Immature natural killer cell (primary cell): ENCODE measurements at regions not wholly inside any gene's neighbourhood (a gene's known extent, or its start where the extent isn't known, plus 50 kb on each side); places are given as distances from the start of the nearest gene placed in this dataset.

ENCODE experiments used
- DNase-seq, 3 donors: peaks; one replicate each; pipeline ENCODE4 v3.0.0; 2022; ENCODE audit warnings: mixed read lengths in 1 of 3
- H3K27ac Mint-ChIP-seq, 6 donors: one replicate each; pipeline ENCODE4 v1.8.0; 2020; ENCODE audit warnings: mixed read lengths in 6 of 6, mild to moderate bottlenecking in 5 of 6, inconsistent platforms in 4 of 6, moderate library complexity in 3 of 6
- H3K27me3 Mint-ChIP-seq, 3 donors: one replicate each; pipeline ENCODE4 v1.8.0; 2020 to 2021; ENCODE audit warnings: low read depth in 3 of 3, mild to moderate bottlenecking in 3 of 3, mixed read lengths in 3 of 3, moderate library complexity in 3 of 3, inconsistent platforms in 1 of 3
- H3K36me3 Mint-ChIP-seq, 3 donors: one replicate each; pipeline ENCODE4 v1.8.0; 2020; ENCODE audit warnings: mixed read lengths in 3 of 3, inconsistent platforms in 2 of 3, mild to moderate bottlenecking in 2 of 3
- H3K4me1 Mint-ChIP-seq, 2 donors: one replicate each; pipeline ENCODE4 v1.8.0; 2020; ENCODE audit warnings: inconsistent platforms in 2 of 2, mild to moderate bottlenecking in 2 of 2, mixed read lengths in 2 of 2, moderate library complexity in 1 of 2
- H3K4me3 Mint-ChIP-seq, 5 donors: one replicate each; pipeline ENCODE4 v1.8.0; 2020; ENCODE audit warnings: mild to moderate bottlenecking in 5 of 5, mixed read lengths in 5 of 5, inconsistent platforms in 3 of 5, moderate library complexity in 3 of 5
- H3K9me3 Mint-ChIP-seq, 6 donors: one replicate each; pipeline ENCODE4 v1.8.0; 2020; ENCODE audit warnings: mild to moderate bottlenecking in 6 of 6, mixed read lengths in 6 of 6, inconsistent platforms in 4 of 6, moderate library complexity in 3 of 6

GRCh38 chr3:31161889-31162288 lies 267.4 kb upstream of the GADL1 start:
- DNase-seq, result no peak
- Mint-ChIP-seq H3K4me1 (peaks cover 5 to 7% of the 10 kb centered on the region in 2 donors), H3K27me3 (peaks cover 0 to 5% (median 0%) of the 10 kb centered on the region in 3 donors), H3K9me3 (no peaks in the 10 kb centered on the region), H3K4me3 (no peak overlapping the region), H3K27ac (no peak overlapping the region), H3K36me3 (no peaks in the 10 kb centered on the region)

- peaks cover 0 to 5% (median 0%) of the 10 kb centered on the region in 3 donors for H3K27me3 Mint-ChIP-seq
- H3K4me3 Mint-ChIP-seq, result no peak overlapping the region
- no peaks in the 10 kb centered on the region for H3K36me3 Mint-ChIP-seq
- H3K27ac Mint-ChIP-seq, result no peak overlapping the region
- no peak for DNase-seq
- H3K9me3 Mint-ChIP-seq, result no peaks in the 10 kb centered on the region
- H3K4me1 Mint-ChIP-seq, result no peaks in the 10 kb centered on the region
These were observed 269.9 kb upstream of the GADL1 start for GRCh38 chr3:31164381-31164780.

GRCh38 chr3:31165399-31165860 lies 271.0 kb upstream of the GADL1 start:
- no peak for DNase-seq
- Mint-ChIP-seq H3K4me3 (no peak overlapping the region), H3K4me1 (peaks cover 0 to 2% of the 10 kb centered on the region in 2 donors), H3K27me3 (peaks cover 0 to 2% (median 0%) of the 10 kb centered on the region in 3 donors), H3K27ac (no peak overlapping the region), H3K9me3 (no peaks in the 10 kb centered on the region), H3K36me3 (no peaks in the 10 kb centered on the region)

- DNase-seq, result no peak
- H3K4me3 Mint-ChIP-seq, result no peak overlapping the region
- no peaks in the 10 kb centered on the region for H3K27me3 Mint-ChIP-seq
- H3K36me3 Mint-ChIP-seq, result no peaks in the 10 kb centered on the region
- H3K9me3 Mint-ChIP-seq, result no peaks in the 10 kb centered on the region
- peaks cover 4 to 12% of the 10 kb centered on the region in 2 donors for H3K4me1 Mint-ChIP-seq
- no peak overlapping the region for H3K27ac Mint-ChIP-seq
These were observed 271.9 kb upstream of the GADL1 start for GRCh38 chr3:31166249-31166885.

GRCh38 chr3:31167666-31168065 lies 273.2 kb upstream of the GADL1 start:
- H3K27me3 Mint-ChIP-seq, result no peaks in the 10 kb centered on the region

GRCh38 chr3:31170932-31171670 lies 276.6 kb upstream of the GADL1 start:
- H3K36me3 Mint-ChIP-seq, result peaks cover 0 to 3% (median 0%) of the 10 kb centered on the region in 3 donors
- H3K4me3 Mint-ChIP-seq, result no peak overlapping the region
- H3K27me3 Mint-ChIP-seq, result no peaks in the 10 kb centered on the region

More at GRCh38 chr3:31167666-31168065, 273.2 kb upstream of the GADL1 start:
- Mint-ChIP-seq H3K4me1 (peaks cover 4 to 17% of the 10 kb centered on the region in 2 donors), H3K36me3 (no peaks in the 10 kb centered on the region), H3K4me3 (no peak overlapping the region), H3K9me3 (no peaks in the 10 kb centered on the region), H3K27ac (no peak overlapping the region)
- DNase-seq, result no peak

GRCh38 chr3:31172336-31172735 lies 277.9 kb upstream of the GADL1 start:
- Mint-ChIP-seq H3K27ac (no peak overlapping the region), H3K4me3 (no peak overlapping the region), H3K27me3 (peaks cover 0 to 2% (median 0%) of the 10 kb centered on the region in 3 donors), H3K4me1 (peaks cover 4 to 22% of the 10 kb centered on the region in 2 donors), H3K36me3 (peaks cover 0 to 3% (median 0%) of the 10 kb centered on the region in 3 donors), H3K9me3 (no peaks in the 10 kb centered on the region)
- DNase-seq, result no peak

More at GRCh38 chr3:31170932-31171670, 276.6 kb upstream of the GADL1 start:
- Mint-ChIP-seq H3K9me3 (no peaks in the 10 kb centered on the region), H3K27ac (no peak overlapping the region), H3K4me1 (peaks cover 4 to 17% of the 10 kb centered on the region in 2 donors)
- no peak for DNase-seq

- Mint-ChIP-seq H3K36me3 (peaks cover 0 to 3% (median 0%) of the 10 kb centered on the region in 3 donors), H3K4me3 (no peak overlapping the region), H3K27me3 (peaks cover 0 to 2% (median 0%) of the 10 kb centered on the region in 3 donors), H3K27ac (no peak overlapping the region), H3K4me1 (peaks cover 9 to 31% of the 10 kb centered on the region in 2 donors), H3K9me3 (no peaks in the 10 kb centered on the region)
- no peak for DNase-seq
These were observed 278.8 kb upstream of the GADL1 start for GRCh38 chr3:31173118-31173718.

GRCh38 chr3:31174079-31174478 lies 279.6 kb upstream of the GADL1 start:
- Mint-ChIP-seq H3K27me3 (peaks cover 0 to 2% (median 0%) of the 10 kb centered on the region in 3 donors), H3K27ac (no peak overlapping the region)

GRCh38 chr3:31176045-31176444 lies 281.6 kb upstream of the GADL1 start:
- Mint-ChIP-seq H3K4me3 (no peak overlapping the region), H3K27me3 (peaks cover 0 to 2% (median 0%) of the 10 kb centered on the region in 3 donors), H3K36me3 (peaks cover 0 to 3% (median 0%) of the 10 kb centered on the region in 3 donors), H3K9me3 (no peaks in the 10 kb centered on the region), H3K27ac (no peak overlapping the region), H3K4me1 (peaks cover 16 to 39% of the 10 kb centered on the region in 2 donors)
- no peak for DNase-seq

More at GRCh38 chr3:31174079-31174478, 279.6 kb upstream of the GADL1 start:
- no peak overlapping the region for H3K4me3 Mint-ChIP-seq
- DNase-seq, result no peak
- H3K36me3 Mint-ChIP-seq, result peaks cover 0 to 3% (median 0%) of the 10 kb centered on the region in 3 donors
- H3K9me3 Mint-ChIP-seq, result no peaks in the 10 kb centered on the region
- H3K4me1 Mint-ChIP-seq, result peaks cover 18 to 40% of the 10 kb centered on the region in 2 donors

GRCh38 chr3:31178467-31178866 lies 284.0 kb upstream of the GADL1 start:
- peak overlapping the region in 4 of 5 donors; percentile 4 to 60 (median 40) for H3K4me3 Mint-ChIP-seq
- peak in 2 of 3 donors; percentile 6 to 48 for DNase-seq
- peaks cover 0 to 2% (median 0%) of the 10 kb centered on the region in 3 donors for H3K27me3 Mint-ChIP-seq
- H3K27ac Mint-ChIP-seq, result peak overlapping the region in 1 of 6 donors; percentile 13
- H3K4me1 Mint-ChIP-seq, result peaks cover 14 to 30% of the 10 kb centered on the region in 2 donors
- no peaks in the 10 kb centered on the region for H3K9me3 Mint-ChIP-seq
- peaks cover 0 to 3% (median 0%) of the 10 kb centered on the region in 3 donors for H3K36me3 Mint-ChIP-seq

GRCh38 chr3:31179768-31180167 lies 285.3 kb upstream of the GADL1 start:
- H3K36me3 Mint-ChIP-seq, result peaks cover 0 to 2% (median 0%) of the 10 kb centered on the region in 3 donors
- H3K27me3 Mint-ChIP-seq, result peaks cover 0 to 6% (median 0%) of the 10 kb centered on the region in 3 donors
- no peak overlapping the region for H3K4me3 Mint-ChIP-seq
- H3K9me3 Mint-ChIP-seq, result peaks cover 0 to 2% (median 0%) of the 10 kb centered on the region in 6 donors
- peaks cover 14 to 30% of the 10 kb centered on the region in 2 donors for H3K4me1 Mint-ChIP-seq
- no peak overlapping the region for H3K27ac Mint-ChIP-seq
- DNase-seq, result no peak

GRCh38 chr3:31180274-31180673 lies 285.8 kb upstream of the GADL1 start:
- Mint-ChIP-seq H3K27ac (no peak overlapping the region), H3K4me3 (no peak overlapping the region), H3K4me1 (peaks cover 14 to 30% of the 10 kb centered on the region in 2 donors), H3K9me3 (peaks cover 0 to 2% (median 0%) of the 10 kb centered on the region in 6 donors), H3K36me3 (no peaks in the 10 kb centered on the region), H3K27me3 (peaks cover 0 to 8% (median 0%) of the 10 kb centered on the region in 3 donors)
- no peak for DNase-seq
